ENCODE measurements at regions not wholly inside any gene's neighbourhood (a gene's known extent, or its start where the extent isn't known, plus 50 kb on each side); places are given as distances from the start of the nearest gene placed in this dataset.

- DNase-seq (ENCODE audit: low read depth): no peak
- H3K4me3 ChIP-seq (ENCODE audit: low read depth, low read length): no peak overlapping the region
- TF ChIP-seq CTCF (IDR thresholded peaks at IDR 0.05; ENCODE audit: low read depth, low read length, missing control alignments): no peak
Observed at GRCh38 chr12:34401659-34402227, 379.4 kb downstream of the ALG10 start.

GRCh38 chr12:34402228-34402898 is 380.1 kb downstream of the ALG10 start:
- TF ChIP-seq CTCF (IDR thresholded peaks at IDR 0.05; ENCODE audit: low read depth, low read length, missing control alignments): no peak
- DNase-seq (ENCODE audit: low read depth): no peak

GRCh38 chr12:34402899-34403705 is 380.8 kb downstream of the ALG10 start:
- DNase-seq (ENCODE audit: low read depth): no peak
- TF ChIP-seq CTCF (IDR thresholded peaks at IDR 0.05; ENCODE audit: low read depth, low read length, missing control alignments): no peak
- H3K4me3 ChIP-seq (ENCODE audit: low read depth, low read length): no peak overlapping the region

More at GRCh38 chr12:34402228-34402898, 380.1 kb downstream of the ALG10 start:
- H3K4me3 ChIP-seq (ENCODE audit: low read depth, low read length): no peak overlapping the region

- no peak for TF ChIP-seq CTCF (IDR thresholded peaks at IDR 0.05; ENCODE audit: low read depth, low read length, missing control alignments)
- no peak overlapping the region for H3K4me3 ChIP-seq (ENCODE audit: low read depth, low read length)
- DNase-seq (ENCODE audit: low read depth): no peak
Observed at GRCh38 chr12:34403706-34404376, 381.5 kb downstream of the ALG10 start.

- no peak overlapping the region for H3K4me3 ChIP-seq (ENCODE audit: low read depth, low read length)
- TF ChIP-seq CTCF (IDR thresholded peaks at IDR 0.05; ENCODE audit: low read depth, low read length, missing control alignments): no peak
- no peak for DNase-seq (ENCODE audit: low read depth)
Observed at GRCh38 chr12:34404377-34405285, 382.3 kb downstream of the ALG10 start.
